GM21529 (cell line): ENCODE measurements at regions not wholly inside any gene's neighbourhood (a gene's known extent, or its start where the extent isn't known, plus 50 kb on each side); places are given as distances from the start of the nearest gene placed in this dataset.

ENCODE experiments used
- ATAC-seq: cut with Tn5 transposase; IDR thresholded peaks from one replicate; pipeline ENCODE4 v1.9.1; 2021; ENCODE audit not compliant: unreplicated experiment

GRCh38 chr14:32254952-32255679 lies 52.0 kb upstream of the RNU6-8 start:
- peak; percentile 49 for ATAC-seq

GRCh38 chr14:32255789-32256188 lies 52.7 kb upstream of the RNU6-8 start:
- ATAC-seq: no peak

- no peak for ATAC-seq
Measured at GRCh38 chr14:32256576-32256975, 53.5 kb upstream of the RNU6-8 start.

- no peak for ATAC-seq
Measured at GRCh38 chr14:32258336-32258993, 55.4 kb upstream of the RNU6-8 start.

- peak; percentile 85 for ATAC-seq
Measured at GRCh38 chr14:32259368-32260013, 56.4 kb upstream of the RNU6-8 start.

- ATAC-seq: no peak
Measured at GRCh38 chr14:32263939-32264567, 61.0 kb upstream of the RNU6-8 start.

GRCh38 chr14:32265584-32265983 lies 62.5 kb upstream of the RNU6-8 start:
- no peak for ATAC-seq

GRCh38 chr14:32277998-32278397 lies 51.1 kb upstream of the AKAP6 start:
- no peak for ATAC-seq
